Epidermal melanocyte (primary cell): ENCODE measurements at regions not wholly inside any gene's neighbourhood (a gene's known extent, or its start where the extent isn't known, plus 50 kb on each side); places are given as distances from the start of the nearest gene placed in this dataset.
"Not testable (repeated sequence)": the region's sequence is repeated elsewhere in the genome, so short reads cannot be mapped to it uniquely, and the experiment has no call there.

Experiments
- DNase-seq: peaks from one replicate; pipeline ENCODE4 v3.0.0; 2011; ENCODE audit warnings: low spot score; ENCODE audit not compliant: insufficient read length

GRCh38 chr12:131249246-131250027 lies 295.7 kb downstream of the ADGRD1 start:
- DNase-seq, result no peak

- no peak for DNase-seq
Observed at GRCh38 chr12:131250028-131250950, 296.6 kb downstream of the ADGRD1 start.

DNA sequence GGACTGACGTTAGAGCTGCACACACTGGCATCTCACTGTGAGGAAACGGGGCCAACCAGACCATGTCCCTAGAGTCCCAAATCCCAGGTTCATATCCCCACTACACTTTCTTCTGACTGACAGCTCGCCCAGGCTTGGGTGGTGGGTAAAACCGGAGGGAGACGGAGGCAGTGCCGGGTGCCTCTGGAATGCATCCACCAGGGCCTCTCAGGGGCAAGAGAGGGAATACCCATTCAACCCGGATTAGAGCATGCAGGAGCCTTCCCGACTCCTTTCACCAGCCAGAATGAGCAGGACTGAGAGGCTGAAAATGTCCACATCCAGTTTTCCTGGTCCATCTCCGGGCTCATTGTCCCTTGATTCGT lies 297.2 kb downstream of the ADGRD1 start:
- no peak for DNase-seq

- DNase-seq, result no peak
Observed at GRCh38 chr12:131251336-131252101, 297.8 kb downstream of the ADGRD1 start.

GRCh38 chr12:131253376-131254026 lies 299.8 kb downstream of the ADGRD1 start:
- DNase-seq, result no peak

DNA sequence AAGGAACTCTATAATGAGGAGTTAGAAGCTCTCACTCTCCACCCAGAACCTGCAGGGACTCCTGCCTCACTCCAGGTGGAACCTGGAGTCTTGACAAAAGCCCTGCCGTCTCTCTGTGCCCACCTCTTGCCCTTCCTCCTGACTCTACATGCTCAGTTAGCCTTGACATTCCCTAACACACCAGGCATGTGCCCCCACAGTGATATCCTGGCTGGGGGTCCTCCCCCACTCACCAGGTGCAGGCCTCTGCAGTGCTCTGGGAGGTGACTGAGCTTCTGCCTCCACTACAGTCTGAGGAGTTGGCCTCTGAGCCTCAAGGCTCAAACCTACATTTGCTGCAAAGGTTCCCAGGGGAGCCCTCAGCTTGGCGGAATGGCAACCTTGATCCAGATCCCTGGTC lies 300.7 kb downstream of the ADGRD1 start:
- DNase-seq, result no peak

DNA sequence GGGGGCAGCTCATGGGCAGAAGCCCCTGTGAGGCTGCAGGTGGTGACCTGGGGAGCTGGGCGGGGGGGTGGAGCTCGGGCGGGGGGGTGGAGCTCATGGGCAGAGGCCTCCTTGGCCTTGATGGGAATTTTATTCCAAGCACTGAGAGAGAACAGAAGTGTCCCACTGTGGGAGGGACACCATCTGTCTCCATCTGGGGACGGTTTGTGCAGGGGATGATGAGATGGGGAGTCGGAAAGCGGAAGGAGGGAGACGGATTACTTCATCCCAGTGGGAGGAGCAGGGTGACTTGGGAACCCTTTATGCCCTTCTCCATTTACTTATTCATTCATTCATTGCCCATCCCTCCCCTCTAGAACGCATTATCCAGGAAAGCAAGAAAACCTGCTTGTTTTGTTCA lies 304.7 kb downstream of the ADGRD1 start:
- DNase-seq, result no peak

GRCh38 chr12:131260251-131260905 lies 306.7 kb downstream of the ADGRD1 start:
- DNase-seq, result no peak

DNA sequence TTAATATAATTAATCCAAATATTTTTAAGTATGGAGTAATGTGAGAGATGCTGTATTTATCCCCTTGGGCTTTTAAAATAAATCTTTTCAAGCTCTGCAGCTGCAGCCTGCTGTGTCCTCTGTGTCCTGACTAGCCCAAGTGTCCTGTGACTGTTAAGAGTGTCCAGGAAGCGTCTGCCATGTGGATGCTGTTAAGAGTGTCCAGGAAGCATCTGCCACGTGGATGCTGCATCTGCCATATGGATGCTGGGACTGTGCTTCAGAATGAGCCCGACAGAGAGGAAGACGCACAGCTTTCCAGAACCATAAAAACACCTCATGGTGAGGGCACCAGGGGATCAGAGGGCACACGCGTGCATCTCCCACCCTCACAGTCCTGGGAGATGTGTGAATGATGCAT lies 307.2 kb downstream of the ADGRD1 start:
- DNase-seq, result no peak

GRCh38 chr12:131261906-131262305 lies 308.2 kb downstream of the ADGRD1 start:
- DNase-seq, result no peak

DNA sequence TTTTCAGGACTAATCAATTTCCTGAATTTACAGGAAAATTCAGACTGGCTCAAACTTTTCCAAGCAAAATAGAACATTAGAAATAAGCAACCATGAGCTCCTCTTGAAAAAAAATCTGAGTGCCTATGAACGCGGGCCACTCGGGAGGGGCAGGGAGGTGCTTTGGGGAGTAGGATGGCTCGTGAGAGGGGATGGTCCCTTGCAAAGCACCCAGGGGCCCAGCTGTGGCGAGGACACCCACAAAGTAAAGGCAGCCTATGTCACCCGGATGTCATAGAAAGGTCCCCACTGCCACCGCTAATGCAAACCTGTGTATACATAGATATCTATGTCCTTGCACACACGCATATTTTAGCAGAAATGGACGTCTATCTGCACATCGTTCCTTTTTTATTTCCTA lies 309.9 kb downstream of the ADGRD1 start:
- DNase-seq, result no peak

GRCh38 chr12:131264635-131265034 lies 310.9 kb downstream of the ADGRD1 start:
- no peak for DNase-seq

GRCh38 chr12:131266591-131267467 lies 313.1 kb downstream of the ADGRD1 start:
- no peak for DNase-seq

DNA sequence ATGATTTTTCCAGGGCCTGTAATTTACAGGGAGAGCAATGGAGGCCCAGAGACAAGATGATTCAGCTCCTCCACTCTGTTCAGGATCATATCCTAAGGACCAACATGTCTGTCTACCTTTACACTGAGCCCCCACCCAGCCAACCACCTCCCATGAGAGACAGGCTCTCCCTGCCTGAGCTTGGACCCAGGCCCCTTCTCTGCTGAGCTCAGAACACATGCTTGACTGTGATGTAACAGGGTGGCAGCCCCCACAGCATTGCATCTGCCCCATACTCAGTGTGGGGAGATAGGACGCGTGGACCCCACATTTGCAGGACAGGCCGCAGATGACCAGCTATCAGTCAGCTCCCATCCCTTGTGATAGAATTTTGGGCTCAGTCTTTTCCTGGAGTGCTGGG lies 313.9 kb downstream of the ADGRD1 start:
- DNase-seq, result no peak

DNA sequence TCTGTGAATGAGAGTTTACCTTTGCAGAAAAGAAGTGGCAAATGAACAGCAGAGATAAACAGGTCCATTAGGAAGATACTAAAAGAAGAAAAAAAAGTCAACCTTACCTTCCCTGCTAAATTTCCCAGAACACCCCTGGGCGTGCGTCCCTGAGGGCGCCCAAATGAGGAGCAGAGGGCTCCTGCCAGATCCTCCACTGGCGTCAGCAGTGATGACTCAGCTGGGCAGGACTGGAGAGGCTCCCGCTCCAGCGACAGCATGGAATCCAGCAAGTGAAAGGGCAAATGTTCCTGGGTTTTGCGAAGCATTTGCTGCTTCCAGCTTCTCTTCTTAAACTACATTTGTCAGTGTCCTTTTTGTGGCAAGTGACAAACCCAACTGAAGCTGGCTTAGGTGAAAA lies 314.4 kb downstream of the ADGRD1 start:
- DNase-seq, result not testable (repeated sequence)

DNA sequence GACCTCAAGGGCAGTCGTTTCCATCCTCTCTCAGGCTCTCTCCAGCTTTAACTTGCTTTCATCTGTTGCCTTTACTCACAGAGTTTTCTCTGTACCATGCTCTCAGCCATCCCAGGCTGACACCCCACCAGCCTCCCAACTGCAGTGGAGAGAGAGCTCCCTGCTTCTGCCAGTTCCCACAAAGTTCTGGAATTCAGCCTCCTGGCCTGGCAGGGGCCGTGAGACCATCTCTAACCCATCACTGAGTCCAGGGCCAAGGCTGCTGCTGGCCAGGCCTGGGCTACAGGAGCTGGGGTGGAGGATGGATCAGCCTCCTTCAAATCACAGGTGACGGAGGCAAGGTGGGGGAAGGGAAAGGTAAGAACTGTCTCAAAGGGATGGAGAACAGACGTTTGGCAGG lies 314.9 kb downstream of the ADGRD1 start:
- DNase-seq, result not testable (repeated sequence)

DNA sequence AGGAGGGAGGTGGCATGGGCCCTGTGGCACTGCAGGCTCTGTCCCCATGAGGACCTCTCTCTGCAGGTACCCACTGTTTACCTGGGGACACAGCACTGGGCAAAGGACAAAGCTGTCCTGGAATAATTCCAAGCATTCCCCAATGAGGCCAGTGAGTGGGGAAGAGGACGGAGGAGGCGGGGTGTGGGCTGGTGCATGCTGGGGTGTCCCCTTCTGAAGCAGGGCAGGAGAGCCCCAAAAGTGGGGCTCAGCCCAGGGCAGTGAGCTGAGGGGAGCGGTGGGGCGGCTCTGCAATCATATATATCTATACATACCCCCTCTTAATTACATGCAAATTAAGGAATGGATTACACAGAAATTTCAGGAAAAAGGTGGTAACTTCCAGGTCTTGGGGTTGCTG lies 315.8 kb downstream of the ADGRD1 start:
- DNase-seq, result no peak

GRCh38 chr12:131269977-131270376 lies 316.3 kb downstream of the ADGRD1 start:
- not testable (repeated sequence) for DNase-seq

DNA sequence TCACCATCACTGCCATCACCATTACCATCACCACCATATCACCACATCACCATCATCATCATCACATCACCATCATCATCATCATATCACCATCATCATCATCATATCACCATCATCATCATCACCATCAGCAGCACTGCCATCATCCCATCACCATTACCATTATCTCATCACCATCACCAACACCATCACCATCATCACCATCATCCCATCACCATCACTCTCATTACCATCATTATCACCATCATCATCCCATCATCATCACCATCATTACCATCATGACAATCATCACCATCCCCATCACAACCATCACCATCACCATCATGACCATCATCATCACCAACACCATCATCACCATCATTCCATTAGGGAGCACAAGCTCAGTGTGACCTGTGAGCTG lies 318.0 kb downstream of the ADGRD1 start:
- DNase-seq, result no peak
